DND-41 (cell line): ENCODE measurements at regions not wholly inside any gene's neighbourhood (a gene's known extent, or its start where the extent isn't known, plus 50 kb on each side); places are given as distances from the start of the nearest gene placed in this dataset.

Experiments used
- CTCF ChIP-seq: IDR thresholded peaks from 2 replicates; pipeline ENCODE4 v1.5.1; 2012; ENCODE audit warnings: borderline replicate concordance, low read length, moderate library complexity, mild to moderate bottlenecking; ENCODE audit not compliant: poor library complexity, severe bottlenecking; ENCODE audit errors: extremely low read depth
- EZH2 ChIP-seq: IDR thresholded peaks from 3 replicates; pipeline ENCODE4 v1.6.1; 2012; ENCODE audit warnings: borderline replicate concordance, low read depth, mild to moderate bottlenecking, moderate library complexity, low read length, inconsistent platforms; ENCODE audit not compliant: severe bottlenecking

GRCh38 chr18:60804415-60804814 is 431.8 kb upstream of the MC4R start:
- TF ChIP-seq CTCF (no peak), EZH2 (no peak)
